ENCODE measurements at regions not wholly inside any gene's neighbourhood (a gene's known extent, or its start where the extent isn't known, plus 50 kb on each side); places are given as distances from the start of the nearest gene placed in this dataset.

- H3K27me3 ChIP-seq (replicated peaks) = no peaks in the 10 kb centered on the region
- H3K27ac ChIP-seq = no peak overlapping the region
- H3K4me1 ChIP-seq (replicated peaks) = peaks cover 9% of the 10 kb centered on the region
- H3K4me3 ChIP-seq = no peak overlapping the region
- DNase-seq (ENCODE audit: low read depth in 1 of 2, low spot score in 2 of 2) = no peak
- H3K9me3 ChIP-seq (replicated peaks) = no peaks in the 10 kb centered on the region
- H3K36me3 ChIP-seq = no peaks in the 10 kb centered on the region
Observed at GRCh38 chr15:70466305-70466704, 297.1 kb downstream of the UACA start.

GRCh38 chr15:70465812-70466211, 297.5 kb downstream of the UACA start:
- Histone ChIP-seq H3K4me3 (no peak overlapping the region), H3K36me3 (no peaks in the 10 kb centered on the region), H3K27me3 (replicated peaks) (no peaks in the 10 kb centered on the region), H3K4me1 (replicated peaks) (peaks cover 9% of the 10 kb centered on the region), H3K9me3 (replicated peaks) (no peaks in the 10 kb centered on the region), H3K27ac (no peak overlapping the region)
- no peak for DNase-seq (ENCODE audit: low read depth in 1 of 2, low spot score in 2 of 2)

- Histone ChIP-seq H3K9me3 (replicated peaks) (no peaks in the 10 kb centered on the region), H3K27ac (no peak overlapping the region), H3K36me3 (no peaks in the 10 kb centered on the region), H3K27me3 (replicated peaks) (no peaks in the 10 kb centered on the region), H3K4me3 (no peak overlapping the region), H3K4me1 (replicated peaks) (peaks cover 13% of the 10 kb centered on the region)
- DNase-seq (ENCODE audit: low read depth in 1 of 2, low spot score in 2 of 2) = no peak
Observed at GRCh38 chr15:70463453-70463834, 299.9 kb downstream of the UACA start.

- H3K27me3 ChIP-seq (replicated peaks) = no peaks in the 10 kb centered on the region
- H3K4me1 ChIP-seq (replicated peaks) = peaks cover 4% of the 10 kb centered on the region
- H3K9me3 ChIP-seq (replicated peaks) = no peaks in the 10 kb centered on the region
- no peak for DNase-seq (ENCODE audit: low read depth in 1 of 2, low spot score in 2 of 2)
- H3K27ac ChIP-seq = no peak overlapping the region
- H3K36me3 ChIP-seq = no peaks in the 10 kb centered on the region
- no peak overlapping the region for H3K4me3 ChIP-seq
Observed at GRCh38 chr15:70461992-70462391, 301.4 kb downstream of the UACA start.

- H3K36me3 ChIP-seq = no peaks in the 10 kb centered on the region
- no peak overlapping the region for H3K27ac ChIP-seq
- H3K27me3 ChIP-seq (replicated peaks) = no peaks in the 10 kb centered on the region
- H3K4me3 ChIP-seq = no peak overlapping the region
- DNase-seq (ENCODE audit: low read depth in 1 of 2, low spot score in 2 of 2) = no peak
- H3K9me3 ChIP-seq (replicated peaks) = no peaks in the 10 kb centered on the region
- peaks cover 4% of the 10 kb centered on the region for H3K4me1 ChIP-seq (replicated peaks)
Observed at GRCh38 chr15:70461017-70461416, 302.3 kb downstream of the UACA start.

- no peak for DNase-seq (ENCODE audit: low read depth in 1 of 2, low spot score in 2 of 2)
- H3K27ac ChIP-seq = no peak overlapping the region
- H3K9me3 ChIP-seq (replicated peaks) = no peaks in the 10 kb centered on the region
- H3K27me3 ChIP-seq (replicated peaks) = no peaks in the 10 kb centered on the region
- no peak overlapping the region for H3K4me3 ChIP-seq
- H3K36me3 ChIP-seq = no peaks in the 10 kb centered on the region
- H3K4me1 ChIP-seq (replicated peaks) = peaks cover 4% of the 10 kb centered on the region
Observed at GRCh38 chr15:70459312-70459711, 304.0 kb downstream of the UACA start.

- Histone ChIP-seq H3K27me3 (replicated peaks) (no peaks in the 10 kb centered on the region), H3K4me3 (no peak overlapping the region), H3K27ac (no peak overlapping the region), H3K36me3 (no peaks in the 10 kb centered on the region), H3K9me3 (replicated peaks) (no peaks in the 10 kb centered on the region), H3K4me1 (replicated peaks) (no peaks in the 10 kb centered on the region)
- DNase-seq (ENCODE audit: low read depth in 1 of 2, low spot score in 2 of 2) = no peak
Observed at GRCh38 chr15:70453766-70454165, 309.6 kb downstream of the UACA start.

GRCh38 chr15:70453238-70453637, 310.1 kb downstream of the UACA start:
- DNase-seq (ENCODE audit: low read depth in 1 of 2, low spot score in 2 of 2) = no peak

GRCh38 chr15:70451821-70452653, 311.3 kb downstream of the UACA start:
- no peak overlapping the region for H3K4me3 ChIP-seq
- no peaks in the 10 kb centered on the region for H3K36me3 ChIP-seq
- no peak overlapping the region for H3K27ac ChIP-seq
- no peak for DNase-seq (ENCODE audit: low read depth in 1 of 2, low spot score in 2 of 2)
- no peaks in the 10 kb centered on the region for H3K4me1 ChIP-seq (replicated peaks)
- H3K9me3 ChIP-seq (replicated peaks) = no peaks in the 10 kb centered on the region
- no peaks in the 10 kb centered on the region for H3K27me3 ChIP-seq (replicated peaks)

More at GRCh38 chr15:70453238-70453637, 310.1 kb downstream of the UACA start:
- Histone ChIP-seq H3K27ac (no peak overlapping the region), H3K27me3 (replicated peaks) (no peaks in the 10 kb centered on the region), H3K4me3 (no peak overlapping the region), H3K9me3 (replicated peaks) (no peaks in the 10 kb centered on the region), H3K4me1 (replicated peaks) (no peaks in the 10 kb centered on the region), H3K36me3 (no peaks in the 10 kb centered on the region)

- Histone ChIP-seq H3K27me3 (replicated peaks) (peaks cover 8% of the 10 kb centered on the region), H3K27ac (no peak overlapping the region), H3K36me3 (no peaks in the 10 kb centered on the region), H3K4me3 (no peak overlapping the region), H3K4me1 (replicated peaks) (no peaks in the 10 kb centered on the region), H3K9me3 (replicated peaks) (no peaks in the 10 kb centered on the region)
- DNase-seq (ENCODE audit: low read depth in 1 of 2, low spot score in 2 of 2) = no peak
Observed at GRCh38 chr15:70450142-70450443, 313.3 kb downstream of the UACA start.

- H3K4me1 ChIP-seq (replicated peaks) = no peaks in the 10 kb centered on the region
- H3K4me3 ChIP-seq = no peak overlapping the region
- peaks cover 8% of the 10 kb centered on the region for H3K27me3 ChIP-seq (replicated peaks)
- no peak overlapping the region for H3K27ac ChIP-seq
- no peaks in the 10 kb centered on the region for H3K36me3 ChIP-seq
- H3K9me3 ChIP-seq (replicated peaks) = no peaks in the 10 kb centered on the region
- DNase-seq (ENCODE audit: low read depth in 1 of 2, low spot score in 2 of 2) = no peak
Observed at GRCh38 chr15:70449311-70450141, 313.8 kb downstream of the UACA start.

- H3K4me1 ChIP-seq (replicated peaks) = no peaks in the 10 kb centered on the region
- no peak for DNase-seq (ENCODE audit: low read depth in 1 of 2, low spot score in 2 of 2)
- no peak overlapping the region for H3K27ac ChIP-seq
- H3K9me3 ChIP-seq (replicated peaks) = no peaks in the 10 kb centered on the region
- H3K27me3 ChIP-seq (replicated peaks) = peaks cover 15% of the 10 kb centered on the region
- H3K36me3 ChIP-seq = no peaks in the 10 kb centered on the region
- no peak overlapping the region for H3K4me3 ChIP-seq
Observed at GRCh38 chr15:70447928-70448698, 315.2 kb downstream of the UACA start.

GRCh38 chr15:70447521-70447920, 315.8 kb downstream of the UACA start:
- Histone ChIP-seq H3K27me3 (replicated peaks) (peaks cover 20% of the 10 kb centered on the region), H3K9me3 (replicated peaks) (no peaks in the 10 kb centered on the region), H3K4me3 (no peak overlapping the region)

GRCh38 chr15:70447081-70447480, 316.3 kb downstream of the UACA start:
- Histone ChIP-seq H3K4me3 (no peak overlapping the region), H3K27me3 (replicated peaks) (peaks cover 24% of the 10 kb centered on the region), H3K4me1 (replicated peaks) (no peaks in the 10 kb centered on the region), H3K27ac (no peak overlapping the region), H3K36me3 (no peaks in the 10 kb centered on the region), H3K9me3 (replicated peaks) (no peaks in the 10 kb centered on the region)
- DNase-seq (ENCODE audit: low read depth in 1 of 2, low spot score in 2 of 2) = no peak

More at GRCh38 chr15:70447521-70447920, 315.8 kb downstream of the UACA start:
- no peaks in the 10 kb centered on the region for H3K36me3 ChIP-seq
- no peaks in the 10 kb centered on the region for H3K4me1 ChIP-seq (replicated peaks)
- no peak overlapping the region for H3K27ac ChIP-seq
- no peak for DNase-seq (ENCODE audit: low read depth in 1 of 2, low spot score in 2 of 2)
